GM18498 (cell line): ENCODE measurements at regions not wholly inside any gene's neighbourhood (a gene's known extent, or its start where the extent isn't known, plus 50 kb on each side); places are given as distances from the start of the nearest gene placed in this dataset.
"Not testable (repeated sequence)": the region's sequence is repeated elsewhere in the genome, so short reads cannot be mapped to it uniquely, and the experiment has no call there.

ENCODE experiments used
- ATAC-seq: cut with Tn5 transposase; IDR thresholded peaks from one replicate; pipeline ENCODE4 v1.9.1; 2021; ENCODE audit warnings: mild to moderate bottlenecking, moderate library complexity; ENCODE audit not compliant: unreplicated experiment

DNA sequence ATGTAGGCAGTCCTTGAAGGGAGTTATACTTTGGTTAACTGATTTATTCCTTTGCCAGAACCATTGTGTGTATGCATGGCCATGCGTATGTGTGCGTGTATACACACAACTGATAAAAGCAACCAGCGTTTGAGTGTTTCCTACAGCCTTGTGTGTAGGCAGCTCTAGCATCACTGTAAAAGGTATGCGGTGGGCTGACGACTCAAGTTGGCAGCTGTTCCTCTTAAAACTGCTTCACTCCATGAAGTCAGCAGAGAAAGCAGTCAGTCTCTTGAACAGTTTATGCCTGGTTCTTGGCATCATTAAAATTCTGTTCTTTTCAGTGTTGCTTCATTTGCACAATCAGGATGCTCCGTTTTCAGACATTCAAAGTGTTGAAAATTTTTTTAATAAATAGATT is 103.5 kb upstream of the FRMPD4 start:
- ATAC-seq: no peak

DNA sequence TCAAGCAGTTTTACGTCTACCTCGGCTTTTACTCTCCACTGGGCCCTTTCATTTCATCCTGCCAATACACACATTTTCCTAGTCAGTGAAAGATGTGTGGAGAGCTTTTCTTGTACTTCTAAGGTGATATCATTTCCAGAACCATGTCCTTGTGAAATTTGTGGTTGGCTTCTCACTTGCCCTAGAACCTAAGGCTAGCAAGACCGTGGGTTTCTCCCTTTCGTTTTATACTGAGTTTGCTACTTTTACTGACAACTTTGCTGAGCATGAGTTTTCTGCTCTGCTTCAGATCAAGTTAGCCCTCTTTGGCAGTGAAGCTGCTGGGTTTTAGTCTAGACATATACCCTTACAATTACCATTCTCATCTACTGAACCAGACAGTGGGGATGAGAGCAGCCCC is 95.7 kb upstream of the FRMPD4 start:
- no peak for ATAC-seq

DNA sequence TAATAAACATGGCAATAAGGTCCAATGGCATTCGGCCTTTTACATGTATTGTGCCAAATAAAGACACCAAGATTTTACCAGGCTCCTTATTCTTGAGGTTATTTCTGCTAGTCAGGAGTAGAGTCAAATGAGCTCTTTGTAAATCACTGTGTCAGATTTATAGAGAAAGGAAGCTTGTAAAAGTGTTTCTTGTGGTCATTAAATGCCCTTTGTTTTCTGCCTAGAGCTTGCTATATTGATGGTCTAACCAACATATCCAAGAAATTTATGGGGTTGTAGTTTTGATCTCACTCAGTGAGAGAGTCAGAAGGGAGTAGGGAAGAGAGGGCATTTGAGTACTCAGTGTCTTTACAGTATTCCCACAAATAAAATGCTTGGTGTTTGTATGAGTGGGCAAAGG is 86.2 kb upstream of the FRMPD4 start:
- no peak for ATAC-seq

DNA sequence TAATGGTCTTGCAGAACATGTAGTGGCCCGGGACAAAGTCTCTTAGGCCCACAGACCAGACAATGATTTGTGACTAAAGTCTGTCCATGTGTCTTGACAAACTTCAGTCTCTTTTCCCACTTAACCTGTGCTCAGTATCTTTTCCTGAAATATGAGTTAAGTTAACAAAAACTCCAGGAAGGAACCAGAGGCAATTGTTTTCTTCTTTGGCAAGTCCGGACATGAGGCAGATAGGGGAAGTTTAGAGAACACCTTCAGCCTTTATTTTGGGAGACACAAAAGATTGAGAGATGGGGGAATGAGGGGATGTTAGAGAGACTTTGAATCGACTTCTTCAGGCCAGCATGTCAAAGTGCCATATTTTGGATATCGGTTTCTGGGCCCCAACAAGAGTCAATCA is 80.2 kb upstream of the FRMPD4 start:
- no peak for ATAC-seq

DNA sequence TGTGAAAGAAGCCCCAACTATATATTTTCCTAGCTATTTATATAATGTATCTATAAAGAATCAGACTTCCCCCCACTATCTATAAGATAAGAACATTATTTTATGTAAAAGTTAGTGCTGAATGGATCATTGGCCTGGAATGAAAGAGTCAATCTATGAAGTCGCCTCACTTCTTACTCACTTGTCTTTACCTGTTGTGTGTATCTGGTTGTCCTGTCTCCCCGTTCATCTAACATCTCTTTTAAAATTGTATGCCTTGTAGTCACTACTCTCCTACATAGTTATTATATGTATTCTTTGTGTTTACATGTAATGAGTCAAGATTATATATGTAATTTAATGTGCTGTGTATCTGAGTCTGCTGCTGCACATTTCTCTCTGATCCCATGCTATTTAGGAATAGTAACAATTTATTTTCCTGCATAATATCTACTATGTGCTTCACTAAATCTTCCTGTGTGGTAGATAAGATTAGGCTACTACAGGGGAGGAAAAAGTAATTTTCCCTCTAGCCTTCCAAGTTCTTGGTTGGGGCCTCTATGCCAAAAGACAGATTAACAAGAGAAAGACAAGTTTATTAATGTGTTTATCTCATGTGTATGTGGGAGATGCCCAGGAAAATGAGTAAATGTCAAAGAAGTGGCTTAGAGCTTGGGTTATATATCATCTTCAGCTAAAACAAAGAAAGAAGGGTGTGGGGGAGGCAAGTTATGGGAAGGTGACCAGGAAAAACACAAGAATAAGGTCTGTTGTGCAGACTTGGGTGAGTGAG is 77.6 kb upstream of the FRMPD4 start:
- ATAC-seq: no peak

DNA sequence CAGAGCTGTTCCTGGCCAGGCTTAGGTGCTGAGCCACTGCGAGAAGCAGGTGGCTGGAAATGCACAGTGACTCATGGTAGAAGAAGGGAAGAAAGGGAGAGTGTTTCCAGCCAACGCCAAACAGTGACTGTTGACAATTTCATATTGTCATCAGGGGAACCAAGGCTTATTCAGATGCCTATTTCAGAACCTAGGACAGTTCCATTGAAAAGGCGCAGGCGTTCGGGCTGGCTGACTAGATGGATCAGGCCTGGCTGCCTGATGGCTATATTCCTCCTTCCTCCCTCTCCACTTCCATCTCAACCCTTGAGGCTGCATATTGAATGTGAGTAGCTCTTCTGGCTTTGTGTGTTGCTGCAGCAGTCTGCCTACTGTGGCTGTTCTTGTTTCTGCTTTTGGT is 73.0 kb upstream of the FRMPD4 start:
- ATAC-seq: no peak

DNA sequence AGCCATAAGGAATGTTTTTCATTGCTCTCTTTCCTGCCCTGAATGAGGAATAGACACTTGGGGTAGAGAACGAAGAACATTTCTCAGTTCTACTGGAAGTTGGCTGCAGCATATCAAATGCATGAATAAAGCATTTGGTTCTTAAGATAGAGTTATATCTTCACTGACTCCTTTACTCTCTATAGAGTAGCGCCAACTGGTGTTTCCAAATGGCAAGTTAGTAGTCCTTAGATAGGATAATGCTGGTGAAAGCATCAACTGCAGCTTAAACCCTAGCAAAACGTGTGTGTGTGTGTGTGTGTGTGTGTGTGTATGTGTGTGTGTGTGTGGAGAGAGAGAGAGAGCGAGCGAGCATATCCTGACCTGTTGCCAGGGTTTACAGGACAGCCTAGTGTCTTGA is 62.2 kb upstream of the FRMPD4 start:
- ATAC-seq: no peak

DNA sequence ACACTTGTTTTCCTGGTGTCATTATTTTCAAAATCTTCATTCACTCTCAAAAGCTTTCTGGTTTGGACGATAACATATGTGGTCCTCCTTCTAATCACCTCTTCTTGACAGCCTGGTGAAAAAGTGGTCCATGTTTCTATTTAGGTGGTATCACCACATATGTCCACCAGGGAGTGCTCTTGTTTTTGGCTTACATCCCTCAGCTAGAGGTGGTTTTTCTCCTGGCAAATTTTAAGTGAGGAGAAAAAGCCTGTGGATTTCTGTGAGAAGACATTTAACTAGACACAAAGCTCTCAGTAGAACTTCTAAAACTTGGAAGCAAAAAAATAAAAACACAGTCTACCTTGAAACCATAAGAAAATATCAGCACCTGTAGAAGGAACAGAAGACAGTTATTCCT is 58.0 kb upstream of the FRMPD4 start:
- no peak for ATAC-seq

DNA sequence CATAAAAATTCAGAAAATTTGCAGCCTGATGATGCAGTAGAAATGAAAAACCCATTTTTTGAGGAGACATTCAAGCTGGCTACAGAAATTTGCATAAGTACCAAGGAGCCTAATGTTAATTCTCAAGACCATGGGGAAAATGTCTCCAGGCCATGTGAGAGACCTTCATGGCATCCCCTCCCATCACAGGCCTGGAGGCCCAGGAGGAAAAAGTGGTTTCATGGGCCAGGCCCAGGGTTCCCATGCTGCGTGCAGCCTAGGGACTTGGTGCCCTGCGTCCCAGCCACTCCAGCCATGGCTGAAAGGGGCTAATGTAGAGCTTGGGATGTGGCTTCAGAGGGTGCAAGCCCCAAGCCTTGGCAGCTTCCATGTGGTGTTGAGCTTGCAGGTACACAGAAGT is 55.3 kb upstream of the FRMPD4 start:
- not testable (repeated sequence) for ATAC-seq
